ENCODE measurements at regions not wholly inside any gene's neighbourhood (a gene's known extent, or its start where the extent isn't known, plus 50 kb on each side); places are given as distances from the start of the nearest gene placed in this dataset.

- TF ChIP-seq GATA3 (IDR thresholded peaks at IDR 0.05; ENCODE audit: low read depth, low read length) (no peak), GATA2 (IDR thresholded peaks at IDR 0.05; ENCODE audit: low read depth, low read length) (no peak)
These were observed 109.9 kb downstream of the GLRX3 start for GRCh38 chr10:130246113-130246512.

- TF ChIP-seq GATA3 (IDR thresholded peaks at IDR 0.05; ENCODE audit: low read depth, low read length) (no peak), GATA2 (IDR thresholded peaks at IDR 0.05; ENCODE audit: low read depth, low read length) (no peak)
These were observed 113.9 kb downstream of the GLRX3 start for GRCh38 chr10:130250127-130250526.

DNA sequence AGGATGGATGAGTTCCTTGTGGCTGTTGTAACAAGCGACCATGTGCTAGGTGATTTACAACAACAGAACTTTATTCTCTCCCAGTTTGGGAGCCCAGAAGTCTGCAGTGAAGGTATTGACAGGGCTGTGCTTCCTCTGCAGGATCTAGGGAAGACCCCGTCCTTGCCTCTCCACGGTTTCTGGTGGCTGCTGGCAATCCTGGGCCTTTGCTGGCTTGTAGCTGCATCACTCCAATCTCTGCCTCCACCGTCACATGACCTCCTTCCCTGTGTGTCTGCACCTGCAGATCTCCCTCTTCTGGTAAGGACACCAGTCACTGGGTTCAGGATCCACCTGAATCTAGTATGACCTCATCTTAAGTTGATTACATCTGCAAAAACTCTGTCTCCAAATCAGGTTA, 115.6 kb downstream of the GLRX3 start:
- no peak for TF ChIP-seq GATA2 (IDR thresholded peaks at IDR 0.05; ENCODE audit: low read depth, low read length)
- TF ChIP-seq GATA3 (IDR thresholded peaks at IDR 0.05; ENCODE audit: low read depth, low read length) = no peak

DNA sequence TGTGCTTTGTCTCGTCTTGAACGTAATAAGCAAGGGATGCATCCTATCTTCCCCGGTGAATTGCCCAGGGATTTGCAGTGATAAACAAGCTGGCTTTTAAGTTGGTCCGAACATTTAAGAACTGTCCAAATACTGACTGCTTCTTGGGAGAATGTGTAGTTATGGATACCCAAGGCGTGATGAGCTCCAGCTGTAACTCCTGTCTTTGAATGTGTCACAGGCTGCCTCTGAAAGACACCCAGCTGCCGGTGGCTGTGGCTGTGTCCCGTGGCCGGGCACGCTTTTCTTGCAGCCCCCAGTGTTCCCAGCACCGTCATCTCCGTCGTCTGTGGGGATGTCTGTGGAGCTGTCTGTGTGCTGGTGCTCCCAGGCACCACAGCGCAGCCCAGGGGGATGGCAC, 118.1 kb downstream of the GLRX3 start:
- TF ChIP-seq GATA3 (IDR thresholded peaks at IDR 0.05; ENCODE audit: low read depth, low read length) (no peak), GATA2 (IDR thresholded peaks at IDR 0.05; ENCODE audit: low read depth, low read length) (no peak)

DNA sequence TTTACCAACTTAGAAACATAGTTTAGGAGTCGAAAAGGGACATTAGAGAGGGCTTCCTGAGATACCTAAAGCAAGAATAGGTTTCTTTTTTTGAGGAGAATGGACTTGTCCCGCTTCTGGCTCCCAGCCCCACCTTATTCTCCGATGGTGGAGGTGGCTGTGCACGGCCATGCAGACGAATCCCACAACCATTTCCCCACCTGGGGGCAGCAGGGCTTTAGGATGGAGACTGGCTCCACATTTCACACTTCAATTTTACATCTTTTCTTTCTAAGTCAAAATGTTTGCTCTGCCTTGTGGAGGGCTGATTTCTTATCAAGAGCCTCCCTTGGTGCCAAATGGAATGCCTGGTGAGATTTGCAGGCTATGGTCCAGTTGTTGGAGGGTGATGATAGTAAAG, 118.5 kb downstream of the GLRX3 start:
- TF ChIP-seq GATA2 (IDR thresholded peaks at IDR 0.05; ENCODE audit: low read depth, low read length) (no peak), GATA3 (IDR thresholded peaks at IDR 0.05; ENCODE audit: low read depth, low read length) (no peak)

DNA sequence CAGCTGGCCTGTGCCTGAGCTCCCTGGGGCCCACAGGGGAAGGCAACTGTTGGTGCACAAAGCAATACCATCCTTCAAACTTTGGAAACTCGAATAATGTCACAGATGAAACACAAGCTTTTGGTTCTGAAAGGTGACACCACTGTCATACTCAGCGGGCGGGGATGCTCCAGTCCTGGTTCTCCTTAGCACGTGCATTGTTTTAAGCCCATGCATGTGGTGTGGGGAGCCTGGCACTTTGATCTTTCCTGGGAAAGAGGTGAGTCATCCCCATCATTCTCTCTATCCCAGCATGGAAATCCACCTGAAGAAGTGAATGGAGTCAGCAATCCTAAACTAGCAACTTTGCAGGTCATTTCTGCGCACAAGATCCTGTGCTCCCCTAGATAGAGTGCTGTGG, 119.6 kb downstream of the GLRX3 start:
- TF ChIP-seq GATA3 (IDR thresholded peaks at IDR 0.05; ENCODE audit: low read depth, low read length) (no peak), GATA2 (IDR thresholded peaks at IDR 0.05; ENCODE audit: low read depth, low read length) (no peak)

- TF ChIP-seq GATA3 (IDR thresholded peaks at IDR 0.05; ENCODE audit: low read depth, low read length) (no peak), GATA2 (IDR thresholded peaks at IDR 0.05; ENCODE audit: low read depth, low read length) (no peak)
These were observed 121.7 kb downstream of the GLRX3 start for GRCh38 chr10:130257897-130258296.

DNA sequence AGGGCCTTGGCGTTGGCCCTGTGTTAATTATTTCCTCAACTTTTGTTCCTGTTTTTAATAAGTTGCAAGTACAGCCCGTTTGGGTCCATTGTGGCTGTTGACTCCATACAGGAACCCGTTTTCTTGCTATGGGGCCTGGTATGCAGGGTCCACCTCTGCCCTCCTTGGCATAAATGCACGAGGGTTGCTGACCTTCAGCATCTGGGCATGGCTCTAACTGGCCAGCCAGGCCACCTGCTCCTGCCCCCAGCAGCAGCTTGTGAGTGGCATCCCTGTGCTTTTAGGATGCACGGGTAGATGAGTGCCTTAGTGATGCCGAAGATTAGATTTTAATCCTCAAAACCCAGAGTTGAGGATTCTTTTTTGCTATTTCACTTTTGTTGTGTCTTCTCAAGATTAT, 123.2 kb downstream of the GLRX3 start:
- TF ChIP-seq GATA3 (IDR thresholded peaks at IDR 0.05; ENCODE audit: low read depth, low read length) = no peak
- TF ChIP-seq GATA2 (IDR thresholded peaks at IDR 0.05; ENCODE audit: low read depth, low read length) = no peak

- TF ChIP-seq GATA3 (IDR thresholded peaks at IDR 0.05; ENCODE audit: low read depth, low read length) (no peak), GATA2 (IDR thresholded peaks at IDR 0.05; ENCODE audit: low read depth, low read length) (no peak)
These were observed 125.1 kb downstream of the GLRX3 start for GRCh38 chr10:130261306-130261705.

DNA sequence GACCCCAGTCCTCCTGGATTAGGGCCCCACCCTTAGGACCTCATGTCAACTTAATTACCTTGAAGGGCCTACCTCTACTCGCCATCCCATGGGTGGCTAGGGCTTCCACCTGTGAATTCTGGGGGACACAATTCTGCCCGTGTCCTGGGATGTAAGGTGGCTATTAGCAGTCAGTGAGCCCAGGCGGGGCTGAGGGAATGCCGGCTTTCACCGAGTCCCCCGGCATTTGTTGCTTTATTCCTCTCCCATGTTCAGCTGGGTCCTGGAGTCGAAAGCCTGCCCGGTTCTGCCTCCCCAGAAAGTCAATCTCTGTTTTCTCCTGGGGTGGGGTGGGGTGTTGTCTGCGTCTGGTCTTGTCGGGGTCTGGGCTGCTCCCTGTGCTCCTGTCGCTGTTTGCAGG, 125.6 kb downstream of the GLRX3 start:
- TF ChIP-seq GATA2 (IDR thresholded peaks at IDR 0.05; ENCODE audit: low read depth, low read length) (no peak), GATA3 (IDR thresholded peaks at IDR 0.05; ENCODE audit: low read depth, low read length) (no peak)

- no peak for TF ChIP-seq GATA3 (IDR thresholded peaks at IDR 0.05; ENCODE audit: low read depth, low read length)
- TF ChIP-seq GATA2 (IDR thresholded peaks at IDR 0.05; ENCODE audit: low read depth, low read length) = no peak
These were observed 127.1 kb downstream of the GLRX3 start for GRCh38 chr10:130263289-130263688.

- TF ChIP-seq GATA3 (IDR thresholded peaks at IDR 0.05; ENCODE audit: low read depth, low read length) (no peak), GATA2 (IDR thresholded peaks at IDR 0.05; ENCODE audit: low read depth, low read length) (no peak)
These were observed 129.4 kb downstream of the GLRX3 start for GRCh38 chr10:130265542-130265941.

DNA sequence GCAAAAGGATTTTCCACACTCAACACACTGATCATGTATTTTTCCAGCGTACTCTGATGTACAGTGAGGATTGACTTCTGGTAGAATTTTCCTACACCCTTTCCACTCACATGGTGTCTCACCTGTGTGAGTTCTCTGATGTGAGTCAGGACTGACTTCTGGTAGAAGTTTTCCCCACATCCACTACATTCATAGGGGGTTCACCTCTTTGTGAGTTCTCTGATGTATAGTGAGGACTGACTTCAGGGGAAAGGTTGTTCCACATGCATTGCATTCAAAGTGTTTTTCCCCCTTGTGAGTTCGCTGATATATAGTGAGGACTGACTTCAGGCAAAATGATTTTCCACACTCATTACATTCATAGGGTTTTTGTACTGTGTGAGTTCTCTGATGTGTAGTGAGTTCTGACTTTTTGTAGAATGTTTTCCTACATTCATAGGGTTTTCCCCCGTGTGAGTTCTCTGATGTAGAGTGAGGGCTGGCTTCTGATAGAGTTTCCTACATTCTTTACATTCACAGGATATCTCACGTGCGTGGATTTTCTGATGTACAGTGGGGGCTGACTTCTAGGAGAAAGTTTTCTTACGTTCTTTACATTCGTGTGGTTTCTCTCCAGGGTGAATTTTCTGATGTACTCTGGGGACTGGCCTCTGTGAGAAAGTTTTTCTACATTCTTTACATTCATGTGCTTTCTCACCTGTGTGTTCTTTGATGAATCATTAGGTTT, 146.5 kb downstream of the GLRX3 start:
- TF ChIP-seq GATA3 (IDR thresholded peaks at IDR 0.05; ENCODE audit: low read depth, low read length) = no peak
- no peak for TF ChIP-seq GATA2 (IDR thresholded peaks at IDR 0.05; ENCODE audit: low read depth, low read length)

DNA sequence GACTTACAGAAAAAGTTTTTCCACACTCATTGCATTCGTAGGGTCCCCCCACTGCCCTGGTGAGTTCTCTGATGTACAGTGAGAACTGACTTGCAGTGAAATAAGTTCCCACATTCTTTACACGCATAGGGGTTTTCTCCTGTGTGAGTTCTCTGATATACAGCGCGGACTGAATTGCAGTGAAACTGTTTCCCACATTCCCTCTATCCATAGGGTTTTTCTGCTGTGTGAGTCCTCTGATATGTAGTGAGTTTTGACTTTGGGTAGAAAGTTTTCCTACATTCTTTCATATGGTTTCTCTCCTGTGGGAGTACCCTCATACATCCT, 147.0 kb downstream of the GLRX3 start:
- TF ChIP-seq GATA2 (IDR thresholded peaks at IDR 0.05; ENCODE audit: low read depth, low read length) (no peak), GATA3 (IDR thresholded peaks at IDR 0.05; ENCODE audit: low read depth, low read length) (no peak)

DNA sequence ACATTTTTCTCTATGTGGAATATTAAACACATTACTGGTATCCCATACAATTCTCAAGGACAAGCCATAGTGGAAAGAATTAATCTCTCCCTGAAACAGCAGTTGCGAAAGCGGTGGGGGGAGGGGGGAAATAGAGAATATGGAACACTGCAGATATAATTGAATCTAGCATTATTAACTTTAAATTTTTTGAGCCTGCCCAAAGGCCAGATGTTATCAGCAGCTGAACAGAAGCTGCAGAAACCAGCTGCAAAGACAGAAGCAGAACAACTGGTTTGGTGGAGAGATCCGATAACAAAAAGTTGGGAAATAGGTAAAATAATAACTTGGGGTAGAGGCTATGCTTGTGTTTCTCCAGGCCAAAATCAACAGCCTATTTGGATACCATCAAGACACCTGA, 159.6 kb downstream of the GLRX3 start:
- peak; percentile 56 for TF ChIP-seq GATA3 (IDR thresholded peaks at IDR 0.05; ENCODE audit: low read depth, low read length)
- peak; percentile 73 for TF ChIP-seq GATA2 (IDR thresholded peaks at IDR 0.05; ENCODE audit: low read depth, low read length)

- TF ChIP-seq GATA3 (IDR thresholded peaks at IDR 0.05; ENCODE audit: low read depth, low read length) = no peak
- no peak for TF ChIP-seq GATA2 (IDR thresholded peaks at IDR 0.05; ENCODE audit: low read depth, low read length)
These were observed 164.4 kb downstream of the GLRX3 start for GRCh38 chr10:130300608-130301020.

All from SH-SY5Y (cell line).